Upper lobe of right lung (tissue), 1 donor: ENCODE measurements at regions not wholly inside any gene's neighbourhood (a gene's known extent, or its start where the extent isn't known, plus 50 kb on each side); places are given as distances from the start of the nearest gene placed in this dataset.

Experiments
- ATAC-seq: fragments of 200-7000 bp; cut with Tn5 transposase; one replicate; pipeline ENCODE4 v1.9.1; 2020; ENCODE audit warnings: mild to moderate bottlenecking, moderate library complexity
- DNase-seq: peaks from one replicate; pipeline ENCODE4 v3.0.0-alpha.2; 2020
- H3K27ac ChIP-seq: fragments of 200-600 bp; one replicate; pipeline ENCODE4 v1.8.0; 2022
- H3K27me3 ChIP-seq: fragments of 200-600 bp; one replicate; pipeline ENCODE4 v1.8.0; 2022; ENCODE audit warnings: mild to moderate bottlenecking
- H3K36me3 ChIP-seq: fragments of 200-600 bp; one replicate; pipeline ENCODE4 v1.8.0; 2022
- H3K4me1 ChIP-seq: fragments of 200-600 bp; one replicate; pipeline ENCODE4 v1.8.0; 2022
- H3K4me3 ChIP-seq: fragments of 200-600 bp; one replicate; pipeline ENCODE4 v1.8.0; 2022; ENCODE audit warnings: mild to moderate bottlenecking
- H3K9me3 ChIP-seq: fragments of 200-600 bp; one replicate; pipeline ENCODE4 v1.8.0; 2022
- CTCF ChIP-seq: fragments of 200-600 bp; IDR thresholded peaks from one replicate; pipeline ENCODE4 v1.8.0; 2022; ENCODE audit warnings: antibody characterized with exemption
- intact Hi-C: fragments of 100-400 bp; cut with DNase I; formaldehyde crosslinking; loops from one replicate; pipeline ENCODE4 v1.11.0; 2022
- donor health status: DM: no; HTN: yes; CAD: no; lungs with severe emphysema.

GRCh38 chr6:85191656-85192055 is 258.2 kb upstream of the NT5E start:
- ATAC-seq (no peak), DNase-seq (no peak)
- H3K4me1 ChIP-seq: no peaks in the 10 kb centered on the region
- H3K27me3 ChIP-seq: no peaks in the 10 kb centered on the region
- H3K27ac ChIP-seq: no peak overlapping the region
- H3K9me3 ChIP-seq: no peaks in the 10 kb centered on the region
- H3K4me3 ChIP-seq: no peak overlapping the region
- no peak for TF ChIP-seq CTCF
- H3K36me3 ChIP-seq: no peaks in the 10 kb centered on the region
- intact Hi-C loops: no loop called here

GRCh38 chr6:85186546-85187175 is 263.2 kb upstream of the NT5E start:
- H3K27ac ChIP-seq: no peak overlapping the region
- no peak for TF ChIP-seq CTCF
- intact Hi-C loops: no loop called here

GRCh38 chr6:85185977-85186376 is 263.9 kb upstream of the NT5E start:
- intact Hi-C loops: no loop called here
- H3K4me1 ChIP-seq: no peaks in the 10 kb centered on the region

More at GRCh38 chr6:85186546-85187175, 263.2 kb upstream of the NT5E start:
- Histone ChIP-seq H3K9me3 (no peaks in the 10 kb centered on the region), H3K4me3 (no peak overlapping the region), H3K27me3 (no peaks in the 10 kb centered on the region), H3K4me1 (no peaks in the 10 kb centered on the region), H3K36me3 (no peaks in the 10 kb centered on the region)
- ATAC-seq: no peak
- no peak for DNase-seq

GRCh38 chr6:85183841-85184240 is 266.0 kb upstream of the NT5E start:
- Histone ChIP-seq H3K27me3 (no peaks in the 10 kb centered on the region), H3K9me3 (peaks cover 5% of the 10 kb centered on the region), H3K27ac (no peak overlapping the region), H3K4me3 (no peak overlapping the region), H3K4me1 (no peaks in the 10 kb centered on the region), H3K36me3 (no peaks in the 10 kb centered on the region)
- intact Hi-C loops: no loop called here
- no peak for DNase-seq
- no peak for ATAC-seq
- no peak for TF ChIP-seq CTCF

More at GRCh38 chr6:85185977-85186376, 263.9 kb upstream of the NT5E start:
- Histone ChIP-seq H3K27me3 (no peaks in the 10 kb centered on the region), H3K4me3 (no peak overlapping the region), H3K36me3 (no peaks in the 10 kb centered on the region), H3K9me3 (no peaks in the 10 kb centered on the region), H3K27ac (no peak overlapping the region)
- ATAC-seq (no peak), DNase-seq (no peak)
- no peak for TF ChIP-seq CTCF

GRCh38 chr6:85172705-85173104 is 277.2 kb upstream of the NT5E start:
- TF ChIP-seq CTCF: no peak
- intact Hi-C loops: no loop called here
- Histone ChIP-seq H3K27ac (no peak overlapping the region), H3K9me3 (no peaks in the 10 kb centered on the region), H3K4me1 (no peaks in the 10 kb centered on the region), H3K36me3 (no peaks in the 10 kb centered on the region), H3K27me3 (no peaks in the 10 kb centered on the region), H3K4me3 (no peak overlapping the region)
- DNase-seq: no peak
- no peak for ATAC-seq

- intact Hi-C loops: no loop called here
- no peaks in the 10 kb centered on the region for H3K36me3 ChIP-seq
- no peaks in the 10 kb centered on the region for H3K4me1 ChIP-seq
- ATAC-seq (no peak), DNase-seq (no peak)
- no peaks in the 10 kb centered on the region for H3K27me3 ChIP-seq
- H3K9me3 ChIP-seq: no peaks in the 10 kb centered on the region
- no peak overlapping the region for H3K27ac ChIP-seq
- no peak overlapping the region for H3K4me3 ChIP-seq
- no peak for TF ChIP-seq CTCF
Measured at GRCh38 chr6:85172161-85172560, 277.7 kb upstream of the NT5E start.
